GM13976 (cell line): ENCODE measurements at regions not wholly inside any gene's neighbourhood (a gene's known extent, or its start where the extent isn't known, plus 50 kb on each side); places are given as distances from the start of the nearest gene placed in this dataset.
A peak's percentile ranks its signal among the peaks of the same experiment; 100 is the strongest.

Experiments
- DNase-seq: peaks from one replicate; pipeline ENCODE4 v3.0.0; 2012; ENCODE audit warnings: low spot score
- in situ Hi-C: fragments of 300-500 bp; cut with MboI; formaldehyde crosslinking; loops from one replicate; pipeline ENCODE4 v1.12.0; 2022; ENCODE audit warnings: low sequenced_read_pairs, mixed read lengths, inconsistent platforms; ENCODE audit not compliant: unreplicated experiment
- TF ChIP-seq, protein P1 (sequence below): IDR thresholded peaks from 2 replicates; pipeline ENCODE4 v1.5.1; 2012; ENCODE audit warnings: borderline replicate concordance, mild to moderate bottlenecking; ENCODE audit not compliant: insufficient read depth; ENCODE audit errors: extremely low read depth, missing control alignments, control extremely low read depth

DNA sequence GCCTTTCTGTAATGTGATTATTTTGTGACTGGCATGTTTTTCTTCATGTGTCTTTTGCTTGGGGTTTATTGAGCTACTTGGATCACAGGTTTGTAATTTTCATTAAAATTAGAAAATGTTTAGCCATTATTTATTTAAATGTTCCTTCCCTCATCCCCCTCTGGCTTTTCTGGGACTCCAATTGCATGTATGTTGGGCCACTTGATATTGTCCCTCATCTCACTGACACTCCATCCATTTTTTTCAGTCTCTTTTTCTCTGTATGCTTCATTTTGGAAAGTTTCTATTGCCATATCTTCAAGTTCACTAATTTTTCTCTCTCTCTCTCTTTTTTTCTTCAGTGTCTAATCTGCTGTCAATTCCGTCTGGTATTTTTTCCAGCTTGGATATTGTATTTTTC is 390.1 kb downstream of the PRDM2 start:
- TF ChIP-seq, protein P1, sequence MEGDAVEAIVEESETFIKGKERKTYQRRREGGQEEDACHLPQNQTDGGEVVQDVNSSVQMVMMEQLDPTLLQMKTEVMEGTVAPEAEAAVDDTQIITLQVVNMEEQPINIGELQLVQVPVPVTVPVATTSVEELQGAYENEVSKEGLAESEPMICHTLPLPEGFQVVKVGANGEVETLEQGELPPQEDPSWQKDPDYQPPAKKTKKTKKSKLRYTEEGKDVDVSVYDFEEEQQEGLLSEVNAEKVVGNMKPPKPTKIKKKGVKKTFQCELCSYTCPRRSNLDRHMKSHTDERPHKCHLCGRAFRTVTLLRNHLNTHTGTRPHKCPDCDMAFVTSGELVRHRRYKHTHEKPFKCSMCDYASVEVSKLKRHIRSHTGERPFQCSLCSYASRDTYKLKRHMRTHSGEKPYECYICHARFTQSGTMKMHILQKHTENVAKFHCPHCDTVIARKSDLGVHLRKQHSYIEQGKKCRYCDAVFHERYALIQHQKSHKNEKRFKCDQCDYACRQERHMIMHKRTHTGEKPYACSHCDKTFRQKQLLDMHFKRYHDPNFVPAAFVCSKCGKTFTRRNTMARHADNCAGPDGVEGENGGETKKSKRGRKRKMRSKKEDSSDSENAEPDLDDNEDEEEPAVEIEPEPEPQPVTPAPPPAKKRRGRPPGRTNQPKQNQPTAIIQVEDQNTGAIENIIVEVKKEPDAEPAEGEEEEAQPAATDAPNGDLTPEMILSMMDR, result no peak
- DNase-seq, result no peak
- in situ Hi-C loops, result no loop called here

DNA sequence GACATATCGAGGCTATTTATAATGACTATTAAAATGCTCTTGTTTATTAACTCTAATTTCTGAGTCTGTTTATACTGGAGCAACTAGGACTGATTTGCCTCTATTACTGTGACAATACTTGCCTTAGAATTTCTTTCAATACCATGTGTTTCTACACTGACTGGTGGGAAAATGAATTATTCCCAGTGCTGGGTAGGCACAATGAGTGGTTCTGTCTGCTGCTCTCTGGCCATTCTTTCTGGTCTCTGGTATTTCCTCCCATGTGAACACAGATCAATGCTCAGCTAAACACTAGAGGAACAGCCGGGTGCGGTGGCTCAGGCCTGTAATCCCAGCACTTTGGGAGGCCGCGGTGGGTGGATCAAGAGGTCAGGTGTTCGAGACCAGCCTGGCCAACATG is 390.5 kb downstream of the PRDM2 start:
- no peak for DNase-seq
- in situ Hi-C loops, result no loop called here
- TF ChIP-seq, protein P1, result no peak

DNA sequence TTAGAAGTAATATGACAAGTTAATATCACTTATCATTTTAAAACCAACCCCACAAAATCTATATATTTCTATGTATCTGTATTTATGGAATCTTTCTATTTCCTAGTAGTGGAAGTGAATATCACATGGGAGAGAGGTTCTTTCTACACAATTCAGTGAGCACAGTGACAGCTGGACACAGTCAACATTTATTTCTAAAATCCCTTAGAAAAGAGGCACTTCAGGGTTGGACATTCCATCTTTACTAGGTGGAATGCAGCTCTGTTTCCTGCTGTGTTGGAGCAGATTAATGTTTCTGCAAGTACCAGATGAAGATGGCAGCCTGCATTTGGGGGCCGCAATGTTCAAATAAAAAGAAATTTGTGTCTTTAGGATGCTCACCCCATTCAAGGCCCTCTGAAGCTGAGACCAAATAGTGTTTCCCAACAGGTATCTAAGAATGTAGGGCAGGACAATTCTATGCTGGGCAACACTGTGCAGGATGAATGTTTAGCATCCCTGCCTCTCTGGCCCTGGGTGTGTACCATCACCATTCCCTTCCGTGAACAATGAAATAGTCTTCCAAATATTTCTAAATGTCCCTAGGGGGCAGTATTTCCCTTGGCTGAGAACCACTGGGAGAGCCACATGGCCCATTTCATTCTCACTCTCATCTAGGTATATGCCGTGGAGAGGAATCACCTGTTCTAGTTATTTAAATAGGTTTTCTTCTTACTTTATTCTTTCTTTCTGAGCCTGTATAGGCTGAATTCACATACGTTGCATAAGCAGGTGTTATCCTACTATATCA is 394.8 kb downstream of the PRDM2 start:
- peak; percentile 27 for DNase-seq

DNA sequence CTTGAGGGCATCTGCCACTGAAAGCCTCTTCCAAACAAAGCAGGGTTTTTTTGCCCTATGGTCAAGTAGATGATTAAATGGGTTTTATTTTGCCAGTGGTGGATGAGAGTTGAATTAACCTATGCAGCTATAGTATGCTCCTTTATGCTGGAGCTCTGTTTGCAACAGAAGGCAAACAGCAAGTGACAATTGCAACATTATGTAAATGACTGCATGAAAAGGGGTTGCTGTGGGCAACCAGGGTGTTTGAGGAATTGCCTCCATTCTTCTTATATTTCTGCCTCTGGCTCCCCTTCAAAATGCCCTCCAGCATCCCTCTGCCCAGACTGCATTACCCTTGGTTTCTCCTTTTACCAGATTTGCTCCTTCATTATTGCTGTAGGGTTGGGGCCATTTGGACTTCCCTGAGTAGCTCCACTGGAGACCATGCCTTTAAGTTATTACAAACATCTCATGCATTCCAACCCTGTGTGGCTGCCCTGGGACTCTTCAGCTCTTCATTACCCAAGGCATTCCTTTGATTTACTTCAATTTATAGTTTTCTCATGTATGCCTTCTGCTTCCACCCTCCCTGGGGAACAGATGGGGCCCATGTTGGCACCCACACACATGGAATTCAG is 398.4 kb downstream of the PRDM2 start:
- in situ Hi-C loops, result no loop called here
- DNase-seq, result no peak
- TF ChIP-seq, protein P1, result no peak

More for the DNA sequence above, 394.8 kb downstream of the PRDM2 start:
- in situ Hi-C loops, result no loop called here
- TF ChIP-seq, protein P1, result no peak

DNA sequence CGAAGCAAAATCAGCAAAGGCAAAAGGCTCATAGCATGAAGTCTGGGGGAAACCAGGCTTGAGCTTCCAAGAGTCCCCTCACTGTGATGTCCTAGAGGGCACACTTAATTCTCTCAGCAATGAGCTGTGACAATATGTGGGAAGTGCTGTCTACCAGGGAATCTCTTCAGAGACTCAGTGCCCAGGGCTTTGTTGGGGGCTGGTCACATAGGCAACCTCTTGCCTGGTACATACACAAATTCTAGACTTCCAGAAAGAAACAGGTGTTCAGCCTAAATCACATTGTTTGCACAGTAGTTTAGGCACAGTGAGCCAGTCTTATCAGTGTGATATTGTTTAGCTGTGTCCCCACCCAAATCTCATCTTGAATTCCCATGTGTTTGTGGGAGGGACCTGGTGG is 400.5 kb downstream of the PRDM2 start:
- in situ Hi-C loops, result loop anchor here (25.0 kb wide), 1 partner anchor 462 kb away; no protein-coding TSS in a partner anchor
- TF ChIP-seq, protein P1, result no peak
- no peak for DNase-seq

DNA sequence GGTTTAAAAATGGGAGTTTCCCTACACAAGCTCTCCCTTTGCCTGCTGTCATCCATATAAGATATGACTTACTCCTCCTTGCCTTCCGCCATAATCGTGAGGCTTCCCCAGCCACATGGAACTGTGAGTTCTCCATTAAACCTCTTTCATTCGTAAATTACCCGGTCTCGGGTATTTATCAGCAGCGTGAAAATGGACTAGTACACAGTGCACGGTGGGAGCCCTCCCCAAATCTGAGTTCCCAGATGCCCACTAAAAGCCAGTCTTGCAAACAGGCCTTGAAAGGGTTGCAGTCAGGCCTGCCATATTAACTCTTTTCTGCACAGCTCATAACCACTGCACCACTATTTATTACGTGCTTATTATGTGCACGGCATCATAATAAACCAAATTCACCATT is 400.9 kb downstream of the PRDM2 start:
- in situ Hi-C loops, result loop anchor here (25.0 kb wide), 1 partner anchor 461 kb away; no protein-coding TSS in a partner anchor
- TF ChIP-seq, protein P1, result no peak
- no peak for DNase-seq
